ENCODE measurements at regions not wholly inside any gene's neighbourhood (a gene's known extent, or its start where the extent isn't known, plus 50 kb on each side); places are given as distances from the start of the nearest gene placed in this dataset.
A peak's percentile ranks its signal among the peaks of the same experiment; 100 is the strongest.

DNA sequence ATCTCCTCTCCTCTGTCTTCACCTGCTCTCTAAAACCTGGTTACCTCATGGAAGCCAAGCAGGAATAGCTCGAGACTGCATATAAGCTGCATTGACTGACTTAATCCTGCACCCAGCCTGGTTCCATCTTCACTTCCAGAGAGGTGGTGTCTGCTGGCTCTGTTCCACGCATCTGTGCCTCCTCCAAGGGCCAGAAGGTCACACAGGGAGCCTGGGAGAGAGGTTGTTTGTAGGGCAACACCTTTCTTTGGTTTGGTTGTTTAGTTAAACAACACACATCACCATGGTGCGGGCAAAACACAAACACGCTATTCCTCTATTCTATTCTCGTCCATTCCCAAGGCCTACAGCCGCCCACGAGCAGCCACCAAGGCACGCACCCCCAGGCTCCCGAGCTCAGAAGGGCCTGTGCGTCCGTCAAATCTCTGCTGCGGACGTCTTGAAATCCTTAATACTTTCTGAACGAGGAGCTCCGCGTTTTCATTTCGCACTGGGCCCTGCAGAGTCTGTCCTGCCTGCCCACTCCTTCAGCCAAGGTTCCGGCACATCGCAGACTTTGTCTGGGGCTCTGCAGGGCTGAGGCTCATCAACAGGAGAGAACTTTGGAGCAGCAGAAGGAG lies 116.2 kb downstream of the RIPK4 start:
- no peaks in the 10 kb centered on the region for H3K27me3 ChIP-seq
- no peak overlapping the region for H3K4me3 ChIP-seq
- TF ChIP-seq, protein P1, sequence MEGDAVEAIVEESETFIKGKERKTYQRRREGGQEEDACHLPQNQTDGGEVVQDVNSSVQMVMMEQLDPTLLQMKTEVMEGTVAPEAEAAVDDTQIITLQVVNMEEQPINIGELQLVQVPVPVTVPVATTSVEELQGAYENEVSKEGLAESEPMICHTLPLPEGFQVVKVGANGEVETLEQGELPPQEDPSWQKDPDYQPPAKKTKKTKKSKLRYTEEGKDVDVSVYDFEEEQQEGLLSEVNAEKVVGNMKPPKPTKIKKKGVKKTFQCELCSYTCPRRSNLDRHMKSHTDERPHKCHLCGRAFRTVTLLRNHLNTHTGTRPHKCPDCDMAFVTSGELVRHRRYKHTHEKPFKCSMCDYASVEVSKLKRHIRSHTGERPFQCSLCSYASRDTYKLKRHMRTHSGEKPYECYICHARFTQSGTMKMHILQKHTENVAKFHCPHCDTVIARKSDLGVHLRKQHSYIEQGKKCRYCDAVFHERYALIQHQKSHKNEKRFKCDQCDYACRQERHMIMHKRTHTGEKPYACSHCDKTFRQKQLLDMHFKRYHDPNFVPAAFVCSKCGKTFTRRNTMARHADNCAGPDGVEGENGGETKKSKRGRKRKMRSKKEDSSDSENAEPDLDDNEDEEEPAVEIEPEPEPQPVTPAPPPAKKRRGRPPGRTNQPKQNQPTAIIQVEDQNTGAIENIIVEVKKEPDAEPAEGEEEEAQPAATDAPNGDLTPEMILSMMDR (IDR thresholded peaks at IDR 0.05; ENCODE audit: low read depth, low read length): no peak
- H3K36me3 ChIP-seq: no peaks in the 10 kb centered on the region
- DNase-seq (ENCODE audit: low read depth in 1 of 2, low spot score in 1 of 2): no peak
- no peak overlapping the region for H3K27ac ChIP-seq
- H3K9me3 ChIP-seq (ENCODE audit: low read depth): no peaks in the 10 kb centered on the region
- H3K4me1 ChIP-seq (ENCODE audit: low read depth): no peaks in the 10 kb centered on the region

DNA sequence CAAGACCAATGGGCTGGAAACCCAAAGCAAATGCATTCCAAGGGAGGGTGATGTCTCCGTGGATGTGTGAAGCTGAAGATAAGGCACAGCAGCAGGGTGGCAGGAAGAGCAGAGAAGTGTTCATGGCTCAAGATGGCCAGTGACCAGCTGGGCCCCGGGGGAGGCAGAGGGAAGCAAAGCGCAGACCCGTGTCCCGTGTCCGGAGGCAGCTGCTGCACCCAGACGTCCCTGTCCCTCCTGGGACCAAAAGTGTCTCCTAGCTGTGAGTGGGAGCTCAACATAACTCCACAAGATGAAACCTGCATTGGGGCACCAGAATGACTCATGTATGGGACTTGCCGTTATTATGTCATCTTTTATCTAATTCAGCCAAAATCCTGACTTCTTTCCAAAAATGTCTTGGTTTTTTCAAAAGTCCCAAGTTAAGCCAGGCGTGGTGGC lies 118.2 kb downstream of the RIPK4 start:
- TF ChIP-seq, protein P1 (IDR thresholded peaks at IDR 0.05; ENCODE audit: low read depth, low read length): no peak
- peak in 1 of 2 donors; percentile 83 for DNase-seq (ENCODE audit: low read depth in 1 of 2, low spot score in 1 of 2)
- Histone ChIP-seq H3K36me3 (no peaks in the 10 kb centered on the region), H3K9me3 (ENCODE audit: low read depth) (no peaks in the 10 kb centered on the region), H3K27ac (no peak overlapping the region), H3K4me3 (no peak overlapping the region), H3K4me1 (ENCODE audit: low read depth) (no peaks in the 10 kb centered on the region), H3K27me3 (no peaks in the 10 kb centered on the region)

DNA sequence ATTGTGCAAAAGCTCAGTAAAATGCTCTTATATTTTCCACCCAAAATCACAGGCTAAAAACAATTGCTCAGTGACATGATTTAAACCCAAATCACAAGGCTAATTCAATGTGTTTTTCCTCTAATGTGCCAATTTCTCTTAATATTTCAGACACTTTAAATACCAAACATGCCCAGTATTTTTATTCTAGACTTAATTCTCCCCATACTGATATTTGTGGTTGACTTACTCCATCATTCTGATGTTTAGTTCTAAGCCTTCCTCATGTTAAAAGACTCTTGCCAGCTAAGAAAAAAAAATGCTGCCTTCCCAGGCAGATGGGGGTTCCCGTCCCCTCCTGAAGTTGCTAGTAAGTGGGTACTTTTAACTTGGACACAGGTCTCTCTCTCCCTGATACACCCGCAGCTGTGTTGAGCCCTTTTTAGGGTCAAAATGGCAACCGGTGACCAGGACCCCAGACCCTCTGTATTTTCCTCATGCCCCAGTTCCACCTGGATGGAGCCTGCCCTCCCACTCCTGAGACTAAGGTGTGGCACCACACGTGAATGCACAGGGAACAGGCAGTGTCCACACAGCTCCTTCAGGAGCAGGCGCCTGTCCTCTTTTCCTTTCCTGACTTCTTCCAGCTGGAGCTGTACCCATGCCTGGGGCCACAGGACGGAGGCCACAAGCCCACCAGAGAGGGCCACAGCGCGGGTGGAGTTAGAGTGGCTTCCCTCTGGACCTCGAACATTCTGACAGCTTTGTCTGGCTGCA lies 118.9 kb downstream of the RIPK4 start:
- Histone ChIP-seq H3K27ac (no peak overlapping the region), H3K27me3 (no peaks in the 10 kb centered on the region), H3K4me1 (ENCODE audit: low read depth) (no peaks in the 10 kb centered on the region), H3K4me3 (no peak overlapping the region), H3K36me3 (no peaks in the 10 kb centered on the region), H3K9me3 (ENCODE audit: low read depth) (no peaks in the 10 kb centered on the region)
- no peak for DNase-seq (ENCODE audit: low read depth in 1 of 2, low spot score in 1 of 2)
- TF ChIP-seq, protein P1 (IDR thresholded peaks at IDR 0.05; ENCODE audit: low read depth, low read length): no peak

DNA sequence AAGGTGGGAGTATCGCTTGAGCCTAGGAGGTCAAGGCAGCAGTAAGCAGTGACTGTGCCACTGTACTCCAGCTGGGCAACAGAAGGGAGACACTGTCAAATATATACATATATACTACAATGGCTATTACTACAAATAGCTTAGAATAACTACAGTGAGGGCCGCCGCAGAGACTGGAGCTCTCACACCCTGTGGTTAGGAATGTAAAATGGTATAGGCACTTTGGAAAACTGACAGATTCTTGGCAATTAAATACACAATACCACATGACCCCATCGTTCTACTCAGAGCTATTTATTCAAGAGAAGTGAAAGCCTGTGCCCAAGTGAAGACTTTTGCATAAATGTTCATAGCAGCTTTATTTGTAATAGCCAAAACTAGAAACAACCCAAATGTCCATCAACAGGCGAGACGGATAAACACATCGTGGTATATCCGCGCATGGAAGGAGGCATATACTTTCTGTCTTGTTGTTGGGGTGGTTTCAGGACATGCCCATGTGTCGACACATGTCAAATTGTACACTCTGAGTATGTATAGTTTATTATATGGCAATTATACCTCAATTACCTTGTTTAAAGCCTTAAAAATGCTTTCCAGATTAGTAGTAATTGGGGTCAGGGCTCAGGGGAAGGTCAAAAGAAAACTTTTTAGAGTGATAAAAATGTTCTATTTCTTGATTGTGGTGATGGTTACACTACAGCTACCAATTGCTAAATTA lies 123.4 kb downstream of the RIPK4 start:
- DNase-seq (ENCODE audit: low read depth in 1 of 2, low spot score in 1 of 2): peak in 1 of 2 donors; percentile 73
- TF ChIP-seq, protein P1 (IDR thresholded peaks at IDR 0.05; ENCODE audit: low read depth, low read length): no peak
- Histone ChIP-seq H3K9me3 (ENCODE audit: low read depth) (no peaks in the 10 kb centered on the region), H3K27me3 (no peaks in the 10 kb centered on the region), H3K27ac (no peak overlapping the region), H3K4me1 (ENCODE audit: low read depth) (peaks cover 12% of the 10 kb centered on the region), H3K36me3 (no peaks in the 10 kb centered on the region), H3K4me3 (no peak overlapping the region)

DNA sequence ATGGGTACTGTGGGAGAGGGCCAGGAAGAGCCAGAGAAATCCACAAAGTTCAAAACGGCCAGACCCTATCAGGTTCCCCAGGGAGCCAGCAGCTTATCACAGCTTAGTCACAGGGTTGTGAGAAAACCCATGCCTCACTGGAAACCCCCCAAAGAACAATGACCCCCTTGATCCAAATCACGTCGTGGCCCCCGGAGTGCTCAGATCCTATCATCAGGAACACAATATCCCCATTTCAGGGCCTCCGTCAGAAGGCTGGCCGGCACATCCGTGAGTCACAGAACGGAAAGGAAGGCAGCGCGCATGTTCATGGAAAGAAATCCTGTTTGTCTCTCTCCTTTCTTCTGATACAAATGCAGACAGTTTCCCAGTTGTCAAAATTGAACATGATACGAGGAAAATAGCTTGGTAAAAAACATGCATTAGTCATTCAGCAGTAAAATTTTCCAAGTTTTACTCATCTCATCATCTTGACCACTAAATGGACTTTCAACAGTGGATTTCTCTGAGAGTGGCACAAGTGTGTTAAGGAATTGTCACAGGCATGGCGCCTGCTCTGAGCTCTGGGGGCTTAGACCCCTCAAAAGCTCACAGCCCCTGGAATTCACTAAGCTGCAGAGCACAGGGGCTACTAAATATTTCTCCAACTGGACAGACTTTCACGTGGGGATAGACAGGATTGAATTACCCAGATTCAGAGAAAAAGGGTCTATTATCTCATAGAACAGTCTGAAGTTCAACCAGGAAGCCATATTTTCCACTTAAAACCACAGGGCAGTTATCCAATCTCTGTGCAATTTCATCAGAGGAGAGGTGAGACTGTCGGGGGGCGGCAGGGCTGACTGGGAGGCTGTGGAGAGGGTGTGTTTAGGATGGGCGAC lies 124.8 kb downstream of the RIPK4 start:
- no peak overlapping the region for H3K27ac ChIP-seq
- TF ChIP-seq, protein P1 (IDR thresholded peaks at IDR 0.05; ENCODE audit: low read depth, low read length): no peak
- H3K27me3 ChIP-seq: peaks cover 4% of the 10 kb centered on the region
- no peaks in the 10 kb centered on the region for H3K36me3 ChIP-seq
- peak in 1 of 2 donors; percentile 94 for DNase-seq (ENCODE audit: low read depth in 1 of 2, low spot score in 1 of 2)
- H3K4me3 ChIP-seq: no peak overlapping the region
- H3K4me1 ChIP-seq (ENCODE audit: low read depth): peaks cover 12% of the 10 kb centered on the region
- H3K9me3 ChIP-seq (ENCODE audit: low read depth): no peaks in the 10 kb centered on the region

Data from cardiac muscle cell (in vitro differentiated cells and primary cell).